Right lung (tissue), 2 donors: ENCODE measurements at regions not wholly inside any gene's neighbourhood (a gene's known extent, or its start where the extent isn't known, plus 50 kb on each side); places are given as distances from the start of the nearest gene placed in this dataset.
"Not testable (repeated sequence)": the region's sequence is repeated elsewhere in the genome, so short reads cannot be mapped to it uniquely, and the experiment has no call there.

Source experiments
- DNase-seq, 2 donors: peaks; one replicate each; pipeline ENCODE4 v3.0.0-alpha.2; 2013

DNA sequence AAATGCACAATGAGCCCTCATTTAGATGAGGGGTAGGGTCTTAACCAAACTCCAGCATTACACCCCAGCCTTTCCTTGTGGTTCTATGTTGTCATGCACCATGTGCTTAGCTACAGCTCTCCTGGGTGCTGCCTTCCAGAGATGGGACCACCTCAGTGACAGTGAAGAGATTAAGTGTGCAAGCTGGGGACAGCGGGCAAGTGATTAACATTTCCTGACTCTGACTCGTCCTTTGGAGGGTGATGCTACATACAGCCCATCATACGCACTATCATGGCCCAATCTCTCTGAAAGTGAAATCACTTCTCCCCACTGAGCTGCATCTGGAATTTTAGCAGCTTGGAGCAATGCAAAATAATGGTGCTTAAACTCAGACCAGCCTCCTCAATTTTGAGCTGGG, 293.0 kb upstream of the PLGLB1 start:
- DNase-seq, result not testable (repeated sequence)

DNA sequence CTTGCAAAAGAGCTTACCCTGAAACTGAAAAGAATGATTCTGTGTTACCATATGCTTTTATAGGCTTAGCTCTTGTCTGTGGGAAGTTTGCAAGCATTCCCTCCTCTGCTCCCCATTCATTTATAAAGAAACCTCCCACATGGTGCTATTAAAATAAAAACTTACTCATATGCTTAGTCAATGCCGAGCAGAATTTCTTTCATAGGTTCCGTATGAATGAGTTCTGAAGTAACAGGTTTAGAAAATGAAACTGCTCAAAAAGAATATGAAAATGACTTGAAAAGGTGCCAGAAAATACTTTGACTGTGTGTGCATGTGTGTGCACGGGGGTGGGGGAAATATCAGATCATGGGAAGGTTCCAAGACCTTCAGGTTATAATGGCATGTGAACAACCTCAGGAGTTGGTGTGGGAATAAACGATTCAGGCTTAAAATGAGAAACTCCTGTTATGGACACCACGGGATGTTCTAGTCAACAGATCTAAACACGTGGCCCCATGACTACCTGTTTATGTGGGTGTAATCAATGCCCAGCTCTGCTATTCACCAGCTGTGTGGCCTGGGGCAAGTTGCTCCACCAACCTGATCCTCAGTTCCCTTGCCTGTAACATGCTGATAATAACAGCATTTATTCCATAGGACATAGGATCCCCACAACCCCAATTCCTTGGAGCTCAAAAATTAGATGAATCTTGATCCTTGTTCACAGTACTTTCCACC, 293.7 kb upstream of the PLGLB1 start:
- DNase-seq, result not testable (repeated sequence)

DNA sequence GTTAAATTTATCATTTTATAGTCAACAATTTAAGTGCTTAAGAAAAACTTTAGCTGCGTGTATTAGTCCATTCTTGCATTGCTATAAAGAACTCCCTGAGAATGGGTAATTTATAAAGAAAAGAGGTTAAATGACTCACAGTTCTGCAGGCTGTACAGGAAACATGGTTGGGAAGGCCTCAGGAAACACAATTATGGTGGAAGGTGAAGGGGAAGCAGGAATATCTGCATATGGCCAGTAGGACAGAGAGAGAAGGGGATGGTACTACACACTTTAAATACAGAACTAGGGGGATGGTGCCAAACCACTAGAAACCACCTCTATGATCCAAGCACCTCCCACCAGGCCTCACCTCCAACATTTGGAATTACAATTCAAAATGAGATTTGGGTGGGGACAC, 295.5 kb upstream of the PLGLB1 start:
- DNase-seq, result not testable (repeated sequence)

DNA sequence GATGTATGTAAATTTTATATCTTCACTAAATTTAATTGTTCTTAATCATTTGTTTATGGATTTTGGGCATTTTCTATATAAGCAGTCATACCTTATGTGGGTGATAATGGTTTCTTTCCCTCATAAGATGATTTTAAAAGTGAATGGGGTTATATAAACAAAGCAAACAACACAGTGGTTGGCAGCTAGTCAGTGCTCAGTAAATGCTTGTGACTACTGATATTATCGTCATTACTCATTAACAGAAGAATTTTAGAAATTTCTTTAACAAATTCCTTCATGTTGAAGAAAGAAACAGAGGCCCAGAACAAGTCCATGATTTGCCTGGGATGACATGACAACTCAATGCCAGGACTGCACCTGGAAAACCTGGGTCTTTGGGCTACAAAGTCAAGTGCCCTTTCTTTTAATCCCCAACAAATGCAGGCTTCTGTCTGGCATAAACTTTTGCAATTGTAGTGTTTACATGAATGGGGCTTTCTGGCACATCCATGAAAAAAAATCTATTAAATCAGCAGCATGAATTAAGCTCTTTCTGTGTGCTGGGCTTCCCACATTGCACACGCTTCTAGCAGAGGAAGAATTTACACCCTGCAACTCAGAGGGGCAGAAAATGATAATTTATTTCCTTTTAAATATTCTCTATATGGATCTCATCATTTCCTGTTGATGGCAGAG, 297.3 kb upstream of the PLGLB1 start:
- not testable (repeated sequence) for DNase-seq

DNA sequence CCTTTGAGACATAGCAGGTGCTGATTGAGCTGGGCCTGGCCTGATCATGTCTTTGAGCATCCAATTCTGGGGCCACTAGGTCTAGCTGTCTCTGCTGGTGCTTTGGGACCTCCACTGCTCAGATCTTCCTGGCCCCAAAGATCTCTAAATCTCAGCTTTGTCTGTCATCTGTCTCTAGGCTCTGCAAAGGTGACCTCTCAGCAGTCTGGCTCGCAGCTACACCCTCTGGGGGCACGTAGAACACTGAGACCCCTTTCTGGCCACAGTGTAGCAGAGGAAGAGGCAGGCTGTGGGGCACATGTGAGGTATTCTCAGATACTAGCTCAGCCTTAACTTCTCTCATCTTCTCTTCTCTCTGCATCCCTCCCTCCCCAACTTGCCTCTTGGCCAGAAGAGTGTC, 298.1 kb upstream of the PLGLB1 start:
- not testable (repeated sequence) for DNase-seq

DNA sequence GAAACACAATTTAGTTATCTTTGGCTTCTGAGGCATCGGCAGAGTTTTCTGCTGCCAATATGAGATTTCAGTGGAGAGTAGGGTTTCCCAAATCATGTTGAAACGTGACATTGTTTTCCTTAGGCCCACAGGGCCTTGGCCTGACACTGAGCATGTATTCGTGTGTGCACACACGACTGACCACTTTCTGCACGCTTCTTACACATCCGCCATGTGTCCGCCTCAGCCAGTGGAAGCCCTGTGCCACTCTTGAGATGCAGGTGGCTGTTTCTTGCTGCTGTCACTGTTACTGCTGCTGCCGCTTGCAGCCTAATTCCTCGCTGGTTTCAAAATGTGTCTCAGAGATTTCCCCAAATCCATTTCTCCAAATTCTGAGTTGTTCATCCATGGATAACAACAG, 299.6 kb upstream of the PLGLB1 start:
- not testable (repeated sequence) for DNase-seq

DNA sequence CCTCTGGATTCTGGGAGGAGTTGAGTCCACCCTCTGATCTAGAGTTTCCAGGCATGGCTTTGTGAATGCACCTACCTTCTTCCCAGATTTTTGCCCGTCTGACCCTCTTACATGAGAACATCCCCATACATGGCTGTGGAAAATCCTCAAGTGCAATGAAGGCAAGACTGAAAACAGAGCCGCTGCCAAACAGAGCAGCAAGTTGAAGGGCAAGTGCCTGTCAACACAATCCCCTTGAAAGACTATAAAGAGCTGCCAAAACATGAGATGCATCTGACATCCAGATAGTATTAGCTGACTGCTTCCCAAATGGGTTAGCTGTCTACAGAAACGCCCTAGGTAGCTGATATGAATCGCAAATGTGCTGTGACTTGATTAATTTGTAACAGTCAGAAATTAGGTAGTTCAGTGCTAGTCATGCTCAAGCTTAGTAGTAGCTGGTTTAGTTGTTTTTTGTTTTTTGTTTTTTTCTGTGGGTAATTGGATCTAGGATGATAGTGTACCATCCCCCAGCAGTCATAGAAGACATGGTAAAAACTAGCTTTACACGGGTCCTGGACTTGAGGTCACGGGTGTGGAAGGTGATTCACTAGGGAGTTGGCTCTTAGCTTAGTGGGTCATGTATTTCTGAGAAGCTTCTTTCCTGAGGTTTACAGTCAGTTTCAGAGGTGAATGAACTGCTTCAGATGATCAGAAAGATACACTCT, 302.8 kb upstream of the PLGLB1 start:
- DNase-seq, result not testable (repeated sequence)

DNA sequence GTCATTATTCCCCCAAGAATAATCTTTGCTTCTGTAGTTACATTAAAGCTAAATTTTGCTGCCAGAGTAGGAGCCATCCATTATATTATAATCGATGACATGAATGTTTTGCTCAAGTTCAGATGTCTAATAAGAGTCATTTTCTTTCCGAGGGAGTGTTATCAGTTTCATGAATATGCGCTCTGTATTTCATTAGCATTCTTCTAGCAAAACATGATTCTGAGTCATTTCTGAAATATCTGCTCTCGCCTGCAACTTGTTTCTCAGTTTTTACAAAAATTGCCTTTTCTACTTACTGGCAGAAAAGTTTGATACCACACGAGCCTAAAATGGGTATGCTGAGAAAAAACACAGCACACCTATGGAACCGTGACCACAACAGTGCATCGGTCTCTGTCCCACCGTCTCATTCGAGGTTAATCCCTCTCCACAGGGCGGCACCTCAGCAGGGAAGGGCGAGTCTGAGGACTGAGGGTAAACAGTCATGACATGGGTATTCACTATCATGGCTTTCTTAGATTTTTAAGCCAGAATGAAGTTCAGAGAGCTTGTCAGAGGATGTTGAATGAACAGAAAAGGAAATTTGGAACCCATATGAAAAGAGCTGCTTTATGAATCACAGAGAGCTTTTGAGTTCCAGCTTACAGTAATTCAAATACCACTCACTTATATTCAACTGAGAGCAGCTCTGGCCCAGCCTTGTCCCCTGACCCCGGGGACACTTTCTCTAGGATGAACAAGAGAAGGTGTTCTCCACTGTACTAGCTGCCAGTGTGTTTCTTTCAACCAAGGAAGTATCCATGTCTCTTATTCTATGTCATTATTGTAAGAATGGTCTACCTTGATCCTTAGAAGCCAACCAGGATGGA, 303.6 kb upstream of the PLGLB1 start:
- DNase-seq, result not testable (repeated sequence)

DNA sequence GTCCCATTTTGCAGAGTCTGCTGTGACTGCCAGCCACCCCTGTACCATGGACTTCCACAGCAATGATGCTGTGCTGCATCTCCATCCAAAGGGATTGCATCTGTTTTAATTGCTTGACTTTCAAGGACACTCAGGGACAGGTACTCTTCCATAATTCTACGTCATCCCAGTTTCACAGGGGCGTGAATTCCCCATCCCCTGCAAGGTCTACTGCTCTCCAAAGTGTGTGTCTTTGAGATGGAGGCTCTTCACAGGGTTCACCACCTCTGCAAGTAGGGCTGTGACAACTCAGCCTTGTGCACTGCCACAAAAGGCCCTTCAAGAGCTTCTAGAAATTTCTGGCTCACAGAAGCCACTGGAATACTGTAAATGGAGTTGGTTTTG, 304.3 kb upstream of the PLGLB1 start:
- DNase-seq, result not testable (repeated sequence)

DNA sequence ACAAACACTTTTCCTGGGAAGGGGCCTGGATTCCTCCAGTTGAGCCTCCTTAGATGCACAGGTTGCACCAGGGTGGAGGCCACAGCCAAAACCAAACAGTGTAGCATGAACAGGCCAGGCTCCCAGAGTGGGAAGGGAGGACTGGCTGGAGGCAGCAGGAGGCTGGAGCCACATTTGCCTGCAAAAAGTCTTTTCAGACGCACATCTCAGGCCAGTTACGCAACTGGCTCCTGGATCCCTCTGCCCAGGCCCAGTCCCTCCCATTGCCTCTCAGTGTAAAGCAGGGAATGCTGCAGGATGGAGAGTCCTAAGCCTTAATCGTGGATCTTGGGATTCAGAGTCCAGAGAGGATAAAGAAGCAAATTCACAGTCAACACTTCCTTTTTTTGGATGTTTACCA, 305.1 kb upstream of the PLGLB1 start:
- not testable (repeated sequence) for DNase-seq

DNA sequence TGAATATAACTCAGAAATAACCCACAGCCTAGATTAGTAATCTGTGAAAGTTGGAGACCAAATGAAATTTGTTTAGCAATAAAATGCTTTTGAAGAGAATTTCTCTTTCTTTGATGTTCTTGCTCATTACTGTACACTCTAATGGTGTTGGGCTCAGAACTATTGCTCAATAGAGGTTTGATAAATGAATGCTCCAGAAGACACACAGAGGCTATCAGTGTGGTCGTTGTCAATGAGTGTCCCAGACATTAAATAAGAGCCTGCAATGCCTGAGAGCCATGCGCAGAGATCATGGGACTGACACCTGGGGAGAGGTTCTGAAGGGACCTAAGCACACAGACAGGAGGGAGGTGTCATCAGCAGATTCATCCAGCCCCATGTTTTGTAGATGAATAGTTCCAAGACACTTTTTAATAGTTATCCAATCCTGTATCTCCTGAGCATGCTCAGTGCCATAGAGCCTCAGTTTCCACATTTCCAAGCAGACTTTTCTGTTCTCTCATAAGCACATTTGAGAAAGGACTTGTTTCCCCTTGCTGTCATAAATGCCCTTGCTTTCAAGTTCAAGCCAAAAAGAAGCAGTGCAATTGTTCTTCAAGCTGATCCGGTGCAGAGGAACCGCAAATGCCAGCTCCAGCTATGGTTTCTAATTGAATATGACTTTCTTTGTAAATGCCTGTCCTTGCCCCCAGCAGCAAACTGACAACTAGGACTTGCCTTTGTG, 306.2 kb upstream of the PLGLB1 start:
- not testable (repeated sequence) for DNase-seq

DNA sequence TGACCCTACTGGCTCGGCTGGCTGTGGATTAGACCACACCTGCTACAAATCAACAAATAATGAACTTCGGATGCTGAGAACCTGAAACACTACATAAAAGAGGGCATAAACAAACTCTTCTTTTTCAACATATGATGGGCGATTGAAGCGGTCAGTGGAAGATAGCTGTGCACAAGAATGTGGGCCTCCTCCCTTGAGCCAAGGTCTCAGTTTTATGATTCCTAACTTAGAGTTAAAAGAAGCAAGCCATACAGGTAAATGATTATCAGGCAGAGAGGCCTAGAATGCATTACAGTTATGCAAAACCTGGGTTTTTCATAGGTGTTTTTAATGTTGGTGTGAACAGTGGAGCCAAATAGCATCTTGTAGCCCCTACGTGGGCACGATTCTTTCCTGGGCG, 307.9 kb upstream of the PLGLB1 start:
- not testable (repeated sequence) for DNase-seq

DNA sequence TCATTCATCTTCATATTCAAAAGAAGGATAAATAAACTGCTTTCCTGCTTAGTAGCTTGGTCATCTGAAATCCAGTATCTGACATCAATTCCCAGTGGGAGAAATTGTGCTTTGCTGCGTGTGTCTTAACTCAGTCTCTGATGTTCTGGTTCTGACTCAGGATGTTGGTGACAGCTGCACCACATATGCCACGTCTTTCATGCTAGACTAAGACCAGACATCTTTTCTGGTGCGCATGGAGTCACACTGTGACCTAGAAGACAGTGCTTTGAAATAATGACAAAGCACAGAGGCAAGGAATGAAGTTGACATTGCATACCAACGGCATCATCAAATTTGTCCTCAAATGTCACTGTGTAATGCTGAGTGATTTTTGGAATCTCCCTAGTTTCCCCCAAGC, 308.8 kb upstream of the PLGLB1 start:
- DNase-seq, result not testable (repeated sequence)

DNA sequence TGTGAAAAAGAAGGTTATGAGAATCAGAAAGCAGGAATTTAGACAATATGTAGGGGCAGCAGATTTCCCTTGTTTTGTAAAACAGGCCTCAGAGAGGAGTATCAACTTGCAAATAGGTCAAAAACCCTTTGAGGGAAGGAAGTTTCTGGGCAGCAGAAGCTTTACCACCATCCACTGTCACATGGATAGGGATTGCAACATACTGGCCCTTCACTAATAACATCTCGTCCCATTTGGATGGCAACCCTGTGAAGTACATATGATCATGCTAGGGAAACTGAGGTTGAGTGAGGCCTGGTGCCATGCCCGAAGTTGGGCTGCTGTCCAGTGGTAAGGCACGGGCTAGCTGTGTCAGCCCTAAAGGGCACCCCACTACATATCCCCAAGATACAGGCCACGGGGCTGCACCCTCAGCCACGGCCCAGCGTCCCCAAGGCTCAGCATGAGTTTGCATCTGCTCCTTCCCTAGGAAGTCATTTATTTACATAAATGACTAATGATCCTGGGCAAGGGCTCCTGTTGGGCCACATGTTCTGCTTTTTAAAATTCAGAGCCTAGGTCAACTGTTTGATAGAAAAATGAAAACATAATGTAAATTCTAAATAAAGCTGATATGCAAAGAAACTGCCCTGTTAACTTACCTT, 310.4 kb upstream of the PLGLB1 start:
- not testable (repeated sequence) for DNase-seq

DNA sequence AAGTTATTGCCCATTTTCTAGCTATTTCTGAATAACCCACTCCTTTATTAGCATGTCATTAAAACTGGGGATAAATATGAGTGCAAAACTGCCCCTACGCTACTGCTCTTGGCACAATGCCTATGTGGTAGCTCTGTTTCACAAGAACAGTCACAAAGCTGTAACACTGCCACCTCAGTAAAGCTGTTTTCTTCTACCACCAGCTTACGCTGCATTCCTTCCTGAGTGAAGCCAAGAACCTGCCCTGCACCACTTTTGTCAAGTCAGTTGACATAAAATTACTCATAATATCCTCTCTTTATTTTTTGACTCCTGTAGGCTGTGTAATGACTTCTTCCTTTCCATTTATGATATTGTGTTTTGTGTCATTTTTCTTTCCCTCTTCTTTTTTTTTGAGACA, 313.2 kb upstream of the PLGLB1 start:
- DNase-seq, result not testable (repeated sequence)

DNA sequence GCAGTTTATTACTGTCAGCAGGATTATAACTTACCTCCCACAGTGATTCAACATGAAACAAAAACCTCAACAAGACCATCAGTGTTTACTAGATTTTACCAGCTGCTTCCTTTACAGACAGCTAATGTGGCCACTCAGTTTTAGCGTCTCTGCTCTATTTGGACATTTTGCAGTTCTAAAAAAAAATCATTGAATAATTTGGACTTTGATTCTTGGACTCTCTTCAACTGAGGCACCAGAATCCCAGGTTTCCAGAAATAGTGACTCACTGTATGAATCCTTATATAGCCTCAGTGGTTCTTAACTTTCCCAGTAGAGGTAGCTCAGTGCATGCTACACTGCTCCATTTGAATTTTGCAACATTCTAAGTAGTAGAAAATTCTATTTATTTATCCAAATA, 317.4 kb upstream of the PLGLB1 start:
- not testable (repeated sequence) for DNase-seq

DNA sequence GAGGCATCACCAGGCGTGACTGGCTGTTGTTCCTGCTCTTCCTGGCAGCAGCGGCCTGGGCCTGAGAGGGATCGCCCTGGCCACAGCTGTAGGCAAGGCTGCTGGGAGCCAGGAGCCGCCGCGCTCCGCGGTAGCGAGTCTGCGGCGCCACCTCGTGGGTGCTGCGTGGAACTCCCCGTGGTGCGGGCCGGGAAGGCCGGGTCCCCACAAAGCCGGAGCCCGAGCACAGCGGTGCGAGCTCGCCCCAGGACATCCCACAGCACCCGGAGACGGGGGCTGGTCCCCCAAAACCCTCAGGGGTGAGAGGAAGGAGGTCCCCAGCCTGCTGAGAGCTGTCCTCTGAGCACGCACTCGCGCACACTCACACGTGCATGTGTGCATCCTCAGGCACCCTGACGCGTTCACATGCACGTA, 320.0 kb upstream of the PLGLB1 start:
- peak; percentile 42 to 46 for DNase-seq

DNA sequence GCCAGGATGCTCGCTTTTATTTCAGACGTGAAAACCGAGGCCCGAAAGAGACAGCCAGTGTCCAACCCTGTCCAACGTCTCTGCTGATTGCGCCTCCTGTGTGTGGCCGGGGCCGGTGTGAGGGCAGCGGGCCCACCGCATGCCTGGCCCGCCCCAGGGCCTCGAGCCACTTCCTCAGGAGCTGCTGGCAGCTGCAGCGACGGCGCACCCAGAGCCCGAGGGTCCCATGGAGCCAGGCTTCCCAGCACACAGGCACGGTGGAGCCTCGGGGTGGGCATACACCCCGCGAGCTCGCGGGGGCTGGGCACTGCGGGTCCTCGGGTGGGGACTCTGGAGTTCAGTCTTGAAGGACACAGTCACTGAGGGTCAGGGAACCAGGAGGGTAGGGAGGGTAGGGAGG, 320.5 kb upstream of the PLGLB1 start:
- not testable (repeated sequence) for DNase-seq

DNA sequence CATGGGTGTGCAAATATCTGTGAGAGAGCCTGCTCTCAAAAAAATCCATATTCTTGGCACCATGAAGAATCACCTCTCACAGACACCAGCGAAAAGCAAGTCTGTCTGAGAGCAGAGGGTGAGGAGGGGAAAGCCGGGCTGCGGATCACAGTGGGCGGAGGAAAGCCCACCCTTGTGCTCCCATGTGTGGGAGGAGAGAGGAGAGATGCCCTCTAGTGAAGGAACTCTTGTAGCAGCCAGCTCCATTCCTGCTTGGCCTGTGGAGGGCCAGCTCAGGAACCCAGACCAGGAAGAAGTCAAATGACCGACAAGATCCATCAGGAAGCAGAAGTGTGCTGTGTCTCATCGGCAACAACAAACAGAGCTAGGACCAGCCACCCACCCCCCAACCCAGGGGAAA, 321.7 kb upstream of the PLGLB1 start:
- DNase-seq, result not testable (repeated sequence)

DNA sequence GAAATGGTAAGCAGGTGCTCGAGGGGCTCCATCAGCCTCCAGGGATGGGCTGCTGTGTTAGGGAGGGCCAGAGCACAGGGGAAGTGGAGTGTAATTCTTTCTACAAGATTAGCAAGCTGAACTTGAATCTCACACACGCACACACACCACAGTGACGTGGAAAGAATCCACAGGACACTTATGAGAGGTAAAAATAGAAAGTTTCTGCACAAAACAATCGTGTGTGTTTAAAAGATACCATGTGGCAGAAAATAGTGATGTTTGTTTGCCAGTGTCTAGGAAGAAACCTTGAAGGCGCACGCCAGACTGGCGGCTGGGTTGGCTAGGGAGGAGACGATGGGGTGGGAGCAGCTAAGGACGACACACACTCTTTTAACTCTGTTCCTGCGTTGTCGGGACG, 323.6 kb upstream of the PLGLB1 start:
- DNase-seq, result not testable (repeated sequence)

DNA sequence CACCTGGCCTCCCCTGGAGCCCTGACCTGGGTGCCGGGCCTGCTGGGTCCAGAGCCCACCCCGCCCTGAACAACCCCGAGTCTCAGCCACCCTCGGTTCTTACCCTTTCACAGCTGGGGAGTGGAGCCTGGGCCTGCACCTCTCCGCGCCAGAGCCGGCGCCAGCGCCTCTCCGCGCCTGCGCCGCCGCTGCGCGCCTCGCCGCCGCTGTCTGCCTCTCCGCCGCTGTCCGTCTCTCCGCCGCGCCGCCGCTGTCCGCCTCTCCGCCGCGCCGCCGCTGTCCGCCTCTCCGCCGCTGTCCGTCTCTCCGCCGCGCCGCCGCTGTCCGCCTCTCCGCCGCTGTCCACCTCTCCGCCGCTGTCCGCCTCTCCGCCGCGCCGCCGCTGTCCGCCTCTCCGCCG, 326.9 kb upstream of the PLGLB1 start:
- DNase-seq, result not testable (repeated sequence)
